GM12872 (cell line): ENCODE measurements at regions not wholly inside any gene's neighbourhood (a gene's known extent, or its start where the extent isn't known, plus 50 kb on each side); places are given as distances from the start of the nearest gene placed in this dataset.

ENCODE experiments used
- CTCF ChIP-seq: IDR thresholded peaks from 3 replicates; pipeline ENCODE4 v1.5.1; 2011; ENCODE audit warnings: low read depth, mild to moderate bottlenecking, low read length, moderate library complexity; ENCODE audit not compliant: insufficient read depth

GRCh38 chr10:33917069-33917780 lies 582.8 kb upstream of the NRP1 start:
- TF ChIP-seq CTCF: no peak

GRCh38 chr10:33914746-33915145 lies 580.3 kb upstream of the NRP1 start:
- TF ChIP-seq CTCF: no peak

- TF ChIP-seq CTCF: no peak
Measured at GRCh38 chr10:33913194-33913593, 578.7 kb upstream of the NRP1 start.

- no peak for TF ChIP-seq CTCF
Measured at GRCh38 chr10:33901166-33901565, 566.7 kb upstream of the NRP1 start.

GRCh38 chr10:33900596-33900995 lies 566.1 kb upstream of the NRP1 start:
- no peak for TF ChIP-seq CTCF

- no peak for TF ChIP-seq CTCF
Measured at GRCh38 chr10:33899578-33900531, 565.4 kb upstream of the NRP1 start.

GRCh38 chr10:33897291-33897752 lies 562.9 kb upstream of the NRP1 start:
- no peak for TF ChIP-seq CTCF
